ENCODE measurements at regions not wholly inside any gene's neighbourhood (a gene's known extent, or its start where the extent isn't known, plus 50 kb on each side); places are given as distances from the start of the nearest gene placed in this dataset.
"Not testable (repeated sequence)": the region's sequence is repeated elsewhere in the genome, so short reads cannot be mapped to it uniquely, and the experiment has no call there.

DNA sequence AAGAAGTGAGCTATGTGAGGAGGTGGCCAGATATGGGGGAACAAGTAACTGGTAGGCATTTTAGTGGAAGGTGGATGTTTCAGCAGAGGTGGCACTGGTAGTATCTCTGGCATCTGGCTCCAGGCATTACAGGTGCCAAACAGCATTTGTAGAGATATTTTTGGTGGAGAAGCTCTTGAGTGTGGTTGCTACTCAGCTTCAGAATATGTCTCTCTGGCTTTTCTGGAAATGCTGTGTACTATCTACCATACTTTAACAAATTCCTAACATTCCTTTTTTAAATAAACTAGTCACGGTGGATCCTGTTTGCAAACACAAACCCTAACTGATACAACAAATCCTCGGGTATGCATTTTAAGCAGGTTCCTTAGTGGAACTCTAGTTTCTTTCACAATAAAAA is 128.0 kb downstream of the BARX2 start:
- DNase-seq, result no peak

DNA sequence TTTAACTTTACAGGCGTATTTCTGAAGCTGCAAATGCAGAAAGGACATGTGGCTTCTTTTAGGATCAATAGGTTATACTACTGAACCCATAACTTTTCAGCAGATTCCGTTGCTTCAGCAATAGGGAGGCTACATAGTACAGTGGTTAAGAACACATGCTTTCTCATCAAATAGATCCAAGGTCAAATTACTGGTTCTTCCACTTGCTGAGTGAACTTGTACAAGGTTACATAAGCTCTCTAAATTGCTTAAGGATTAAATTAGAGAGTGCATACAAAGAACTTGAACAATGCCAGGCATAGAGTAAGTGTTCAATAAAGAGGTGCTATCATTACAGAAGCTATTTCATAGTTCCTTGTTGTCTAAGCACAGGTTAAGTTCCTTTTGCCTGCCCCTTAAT is 129.6 kb downstream of the BARX2 start:
- no peak for DNase-seq

DNA sequence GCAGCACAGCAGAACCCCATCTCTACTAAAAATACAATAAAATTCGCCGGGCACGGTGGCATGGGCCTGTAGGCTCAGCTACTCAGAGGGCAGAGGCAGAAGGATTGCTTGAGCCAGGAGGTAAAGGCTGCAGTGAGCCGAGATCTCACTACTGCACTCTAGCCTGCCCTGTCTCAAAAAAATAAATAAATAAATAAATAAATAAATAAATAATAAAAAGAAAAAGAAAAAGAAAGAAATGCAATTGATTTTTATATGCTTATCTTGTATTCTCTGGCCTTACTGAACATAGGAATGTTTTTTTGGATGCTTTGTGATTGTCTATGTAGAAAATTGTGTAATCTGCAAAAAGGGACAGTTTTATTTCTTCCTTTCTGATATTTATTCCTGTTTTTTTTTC is 132.5 kb downstream of the BARX2 start:
- DNase-seq, result no peak

DNA sequence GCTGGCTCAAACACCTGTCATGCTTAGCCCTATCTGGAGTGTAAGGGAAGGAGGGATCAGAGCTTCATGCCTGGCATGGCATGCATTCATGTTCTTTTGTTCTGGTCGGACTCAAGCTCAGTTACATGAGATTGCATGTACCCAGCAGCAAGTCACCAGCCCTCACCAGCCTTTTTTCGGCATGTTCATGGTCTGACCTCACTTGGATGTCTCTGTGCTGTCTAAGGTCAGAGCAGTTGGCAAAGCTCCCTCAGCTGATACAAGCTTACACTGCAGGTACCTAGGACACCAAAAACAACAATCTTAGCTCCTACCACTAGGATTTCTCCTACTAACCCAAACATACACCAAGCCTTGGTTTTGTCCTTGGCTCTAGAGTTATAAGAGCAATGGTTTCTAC is 152.6 kb downstream of the BARX2 start:
- no peak for DNase-seq

DNA sequence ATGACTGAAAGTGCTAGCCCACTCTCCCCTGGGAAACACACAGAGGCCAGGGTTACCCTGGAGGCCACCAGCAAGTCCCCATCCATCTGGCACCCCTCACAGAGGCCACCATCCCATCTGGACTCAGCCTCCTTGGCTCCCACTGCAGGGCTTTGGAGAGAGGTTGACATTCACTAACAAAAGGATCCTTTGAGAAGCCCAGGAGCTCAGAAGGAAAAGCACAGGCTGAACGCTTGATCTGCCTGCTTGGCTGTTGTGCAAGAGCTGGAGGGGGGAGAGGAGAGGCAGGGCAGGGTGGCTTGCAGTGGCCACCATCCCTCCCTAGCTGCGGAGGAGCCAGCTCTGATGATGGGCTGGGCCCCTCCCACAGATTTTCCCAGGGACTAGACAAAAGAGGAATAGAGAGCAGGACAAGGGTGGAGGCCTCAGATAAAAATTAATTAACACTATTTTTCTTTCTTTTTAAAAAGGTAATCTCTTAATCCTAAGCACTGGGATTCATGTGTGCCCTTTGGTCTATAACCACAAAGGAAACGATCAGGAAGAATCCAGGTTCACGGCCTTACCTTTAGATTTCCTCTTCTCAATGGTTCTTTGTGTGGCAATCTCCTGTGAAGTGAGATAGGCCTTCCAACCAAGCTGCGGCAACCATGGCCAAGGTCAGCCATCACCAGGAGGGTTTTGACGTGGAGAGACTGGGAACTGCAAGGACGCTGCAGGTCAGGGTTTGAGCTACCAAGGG is 154.7 kb downstream of the BARX2 start:
- no peak for DNase-seq

DNA sequence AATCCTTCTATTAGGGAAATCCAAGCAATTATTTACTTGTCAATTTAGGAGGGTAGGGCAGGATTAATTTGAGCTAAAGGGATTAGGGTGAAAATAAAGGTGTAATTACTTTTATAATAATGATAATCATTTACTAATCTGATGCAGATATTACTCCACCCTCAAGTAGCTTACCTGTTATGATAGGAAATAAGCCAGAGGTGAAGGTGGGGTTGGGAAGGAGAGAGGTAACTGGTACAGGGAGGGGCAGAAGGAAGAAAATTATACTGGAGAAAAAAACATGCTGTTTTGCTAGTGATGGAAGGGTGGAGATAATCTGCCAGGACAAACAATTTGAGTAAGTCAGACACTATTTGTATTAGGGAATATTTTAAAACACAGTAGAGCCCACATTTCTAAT is 157.7 kb downstream of the BARX2 start:
- no peak for DNase-seq

DNA sequence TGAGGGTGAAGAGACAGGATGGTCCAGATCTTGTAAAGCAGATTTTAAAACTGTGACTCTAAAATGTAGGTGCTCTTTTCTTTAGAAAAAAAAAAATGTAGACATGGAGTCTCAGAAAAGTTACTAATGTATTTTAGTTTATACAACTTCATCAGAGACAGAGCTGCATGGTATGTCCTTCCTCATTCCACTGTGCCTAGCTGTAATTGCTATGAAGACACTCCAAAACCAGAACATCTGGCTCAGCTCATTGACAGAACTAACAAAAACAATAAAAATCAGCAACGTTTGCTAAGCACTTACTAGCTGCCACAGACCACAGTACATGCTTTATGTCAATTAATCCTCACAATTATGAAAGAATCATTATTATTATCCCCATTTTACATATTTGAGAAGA is 160.7 kb downstream of the BARX2 start:
- no peak for DNase-seq

DNA sequence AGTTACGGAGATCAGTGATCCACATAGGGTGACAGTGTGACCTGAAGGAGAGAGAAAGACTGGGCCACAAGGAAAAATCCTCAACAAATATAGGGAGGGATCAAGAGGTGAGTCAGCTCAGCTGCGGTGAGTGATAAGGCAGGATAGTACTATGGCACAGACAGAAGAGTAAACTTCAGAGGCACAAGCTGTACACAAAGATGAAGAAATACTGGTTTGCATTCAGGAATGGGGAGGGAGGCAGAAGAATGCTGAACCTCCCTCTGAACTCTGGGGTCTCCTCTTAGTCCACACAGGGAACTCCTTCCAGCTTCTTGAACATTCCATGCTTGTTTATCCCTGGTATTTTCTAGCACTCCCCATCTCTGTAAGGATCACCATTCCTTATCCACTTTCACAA is 162.7 kb downstream of the BARX2 start:
- DNase-seq, result no peak

DNA sequence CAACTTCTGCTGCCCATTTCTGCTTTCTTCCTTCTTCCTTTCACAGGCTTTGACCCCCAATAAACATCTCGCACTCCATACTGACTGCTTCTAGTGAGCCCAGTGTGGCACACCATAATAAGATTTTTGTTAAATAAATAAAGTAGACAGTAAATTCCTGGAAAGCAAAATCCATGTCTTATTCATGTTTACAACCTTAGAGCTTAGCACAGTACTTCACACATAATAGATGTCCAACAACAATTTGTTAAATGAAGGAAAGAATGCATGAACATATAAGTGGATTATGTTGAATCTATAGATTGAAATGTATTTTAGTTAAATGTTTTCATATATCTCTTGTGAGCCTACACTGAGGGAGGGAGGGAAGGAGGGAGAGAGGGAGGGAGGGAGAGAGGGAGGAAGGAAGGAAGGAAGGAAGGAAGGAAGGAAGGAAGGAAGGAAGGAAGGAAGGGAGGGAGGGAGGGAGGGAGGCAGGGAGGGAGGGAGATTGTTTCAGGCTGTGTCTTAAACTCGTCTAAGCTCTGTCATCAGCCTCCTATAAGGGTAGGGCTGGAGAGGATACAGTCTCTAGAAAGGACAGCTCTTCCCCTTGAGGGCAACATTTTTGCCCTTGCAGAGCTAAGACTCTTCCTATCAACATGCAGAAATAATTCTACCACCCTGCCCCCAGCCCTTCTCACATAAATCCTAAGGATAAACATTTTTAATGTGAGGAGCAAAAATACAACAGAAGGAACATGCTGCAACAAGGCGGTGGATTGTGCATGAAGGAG is 168.1 kb downstream of the BARX2 start:
- no peak for DNase-seq

DNA sequence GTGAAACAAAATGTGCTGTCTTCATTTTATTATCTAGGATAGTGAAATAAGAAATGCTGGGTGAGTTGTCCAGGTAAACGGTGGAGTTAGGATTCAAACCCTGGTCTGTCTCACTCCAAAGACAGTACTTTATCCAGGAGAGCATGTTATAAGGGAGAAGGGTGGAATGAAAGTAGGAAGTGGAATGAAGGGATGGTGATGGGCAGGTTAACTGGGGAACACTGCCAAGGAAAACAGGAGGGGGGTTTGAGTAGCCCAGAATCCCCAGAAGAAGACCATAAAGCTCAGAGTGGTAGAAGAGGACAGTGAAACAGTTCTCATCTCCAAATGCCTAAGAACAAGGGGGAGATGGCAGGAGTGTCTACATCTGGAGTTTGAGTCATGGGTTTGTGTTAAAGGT is 169.0 kb downstream of the BARX2 start:
- DNase-seq, result no peak

DNA sequence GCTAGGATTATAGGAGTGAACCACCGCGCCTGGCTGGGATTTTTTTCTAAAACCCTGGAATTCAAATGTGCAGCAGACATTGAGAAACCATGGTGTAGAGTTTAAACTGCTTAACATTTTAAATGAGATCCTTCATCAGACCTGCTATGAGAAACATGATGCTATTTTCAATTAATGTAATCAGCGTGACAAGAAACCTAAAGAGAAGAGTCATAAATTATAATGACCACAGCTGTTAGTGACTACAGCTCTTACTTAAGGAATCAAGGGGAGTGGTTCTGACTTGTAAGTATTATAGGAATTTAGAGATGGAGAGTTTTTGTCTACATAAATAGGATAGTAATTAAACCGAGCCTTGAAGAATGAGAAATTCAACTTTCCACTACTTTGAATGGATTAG is 170.6 kb downstream of the BARX2 start:
- DNase-seq, result no peak

DNA sequence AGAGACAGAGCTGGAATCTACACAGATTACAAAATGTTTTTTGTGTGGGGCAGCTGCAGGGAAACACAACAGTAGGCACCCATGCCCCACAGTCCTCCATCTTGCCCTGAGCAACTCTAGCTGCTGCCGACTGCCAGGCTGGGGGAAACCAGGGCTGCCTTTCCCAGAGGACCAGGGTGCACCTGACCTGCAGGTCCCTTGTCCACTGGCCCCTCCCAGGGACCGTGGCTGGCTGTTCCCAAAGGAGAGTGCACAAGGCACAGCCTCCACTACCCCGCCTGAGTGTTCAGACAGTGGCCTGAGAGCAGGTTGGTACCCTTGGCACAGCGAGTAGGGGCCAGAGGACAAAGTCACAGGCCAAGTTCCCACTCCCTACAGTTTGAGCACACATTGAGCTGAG is 181.8 kb downstream of the BARX2 start:
- DNase-seq, result no peak

DNA sequence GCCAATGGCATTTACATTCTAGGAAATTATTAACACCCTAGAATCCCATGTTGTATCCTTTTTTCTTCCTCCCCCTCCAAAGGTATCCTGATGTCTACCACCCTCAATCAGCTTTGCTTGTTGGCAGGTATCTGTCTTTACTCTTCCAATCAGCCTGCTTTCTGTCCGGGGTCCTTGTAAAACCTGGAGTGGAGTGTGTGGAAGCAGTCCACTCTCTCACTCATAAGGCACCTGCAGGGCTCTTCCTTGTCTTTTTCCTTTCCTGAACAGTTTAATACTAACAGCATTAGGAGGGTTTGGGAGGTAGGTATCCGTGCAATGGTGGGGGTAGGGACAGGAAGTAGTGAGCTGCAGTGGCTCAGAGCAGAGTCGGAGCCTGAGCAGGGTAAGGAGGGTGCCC is 193.4 kb downstream of the BARX2 start:
- DNase-seq, result no peak

DNA sequence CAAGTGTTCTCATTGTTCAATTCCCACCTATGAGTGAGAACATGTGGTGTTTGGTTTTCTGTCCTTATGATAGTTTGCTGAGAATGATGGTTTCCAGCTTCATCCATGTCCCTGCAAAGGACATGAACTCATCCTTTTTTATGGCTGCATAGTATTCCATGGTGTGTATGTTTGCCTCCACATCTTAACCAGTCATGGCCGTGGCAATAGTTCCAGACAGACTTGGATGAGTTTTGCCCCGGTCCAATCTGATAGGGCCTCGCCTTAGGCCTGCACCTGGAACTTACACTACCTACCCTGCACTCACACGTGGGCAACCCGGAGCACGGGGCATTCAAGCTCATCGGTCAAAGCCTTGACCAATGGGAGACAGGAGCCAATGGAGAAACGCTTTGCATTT is 197.0 kb downstream of the BARX2 start:
- not testable (repeated sequence) for DNase-seq

DNA sequence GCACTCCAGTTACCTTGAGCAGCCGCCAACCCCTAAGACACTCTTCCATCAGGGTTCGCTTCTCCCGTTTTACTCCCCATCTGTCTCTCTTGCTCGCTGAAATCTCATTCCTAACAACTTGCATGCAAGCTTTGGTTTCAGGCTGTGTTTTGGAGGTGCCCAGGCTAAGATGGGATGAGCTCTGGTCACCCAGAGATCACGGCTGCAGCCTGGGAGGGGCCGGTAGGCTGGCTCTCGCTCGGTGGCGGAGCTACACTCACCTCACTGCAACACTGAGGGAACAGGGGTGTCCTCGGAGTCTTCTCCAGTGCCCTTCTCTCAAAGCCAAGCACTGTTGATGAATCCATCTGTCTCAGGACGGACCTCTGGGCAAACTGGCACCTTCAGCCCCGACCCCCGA is 197.5 kb downstream of the BARX2 start:
- DNase-seq, result no peak

DNA sequence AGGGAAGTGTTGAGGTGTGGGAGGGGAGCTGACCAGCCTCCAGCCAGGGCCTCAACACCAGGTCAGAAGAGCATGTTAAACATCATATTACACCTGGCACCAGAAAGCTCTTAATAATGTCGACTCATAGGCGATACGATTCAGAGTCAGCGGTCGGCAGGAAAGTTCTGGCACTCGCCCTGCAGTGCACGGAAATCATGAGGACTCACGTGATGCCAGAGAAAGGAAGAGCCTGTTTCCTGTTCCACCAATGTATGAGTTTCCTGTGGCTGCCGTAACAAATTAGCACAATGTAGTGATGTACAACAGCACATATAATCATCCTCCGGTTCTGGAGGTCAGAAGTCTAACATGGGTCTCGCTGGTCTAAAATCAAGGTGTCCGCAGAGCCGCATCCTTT is 198.8 kb downstream of the BARX2 start:
- no peak for DNase-seq

DNA sequence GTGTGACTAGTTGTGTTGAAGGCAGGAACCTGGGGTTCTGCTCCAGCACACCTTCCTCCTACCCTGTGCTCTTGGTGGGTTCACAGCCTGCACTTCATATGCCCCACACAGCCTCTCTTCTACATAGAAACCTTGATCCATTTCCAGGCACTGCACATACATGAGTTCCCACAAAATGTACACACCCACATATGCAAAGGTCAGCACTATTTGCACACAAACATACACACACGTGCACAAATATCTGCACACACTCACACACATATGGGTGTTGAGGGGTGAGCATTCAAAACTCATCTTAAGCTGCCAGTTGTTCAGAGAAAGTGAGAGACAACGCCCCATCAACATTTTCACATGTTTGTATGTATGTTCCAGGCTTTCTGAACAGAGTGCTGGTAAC is 201.0 kb downstream of the BARX2 start:
- DNase-seq, result no peak

DNA sequence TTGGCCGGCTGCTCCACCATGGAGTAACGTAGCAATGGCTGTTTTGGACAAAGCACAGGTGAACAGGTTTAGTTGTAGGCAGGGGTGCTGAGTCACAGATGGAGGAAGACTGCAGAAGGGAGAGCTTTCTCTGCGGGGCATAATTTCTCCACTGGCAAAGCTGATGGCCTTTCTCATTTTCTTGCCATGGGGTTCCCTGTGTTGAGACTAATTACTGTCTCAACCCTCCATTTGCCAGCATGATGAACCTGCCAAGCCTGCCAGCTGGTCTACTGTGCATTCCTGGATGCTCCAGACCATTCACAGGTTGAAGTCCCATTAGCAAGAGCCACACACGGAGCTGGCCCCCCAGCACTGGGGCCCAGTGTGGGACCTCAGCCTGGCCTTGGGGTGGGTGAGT is 202.4 kb downstream of the BARX2 start:
- DNase-seq, result no peak

DNA sequence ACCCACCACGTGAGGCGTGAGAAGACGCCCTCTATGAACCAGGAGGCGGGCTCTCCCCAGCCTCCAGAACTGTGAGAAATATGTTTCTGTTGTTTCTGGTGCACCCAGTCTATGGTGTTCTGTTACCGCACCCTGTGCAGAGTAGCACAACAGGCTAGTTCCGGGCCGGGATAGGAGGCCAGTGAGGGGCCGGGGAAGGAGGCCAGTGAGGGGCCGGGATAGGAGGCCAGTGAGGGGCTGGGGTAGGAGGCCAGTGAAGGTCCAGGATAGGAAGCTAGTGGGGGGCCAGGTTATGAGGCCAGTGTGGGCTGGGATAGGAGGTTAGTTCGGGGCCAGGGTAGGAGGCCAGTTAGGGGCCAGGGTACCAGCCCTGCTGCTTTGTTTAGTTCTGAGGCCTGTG is 204.6 kb downstream of the BARX2 start:
- DNase-seq, result no peak

DNA sequence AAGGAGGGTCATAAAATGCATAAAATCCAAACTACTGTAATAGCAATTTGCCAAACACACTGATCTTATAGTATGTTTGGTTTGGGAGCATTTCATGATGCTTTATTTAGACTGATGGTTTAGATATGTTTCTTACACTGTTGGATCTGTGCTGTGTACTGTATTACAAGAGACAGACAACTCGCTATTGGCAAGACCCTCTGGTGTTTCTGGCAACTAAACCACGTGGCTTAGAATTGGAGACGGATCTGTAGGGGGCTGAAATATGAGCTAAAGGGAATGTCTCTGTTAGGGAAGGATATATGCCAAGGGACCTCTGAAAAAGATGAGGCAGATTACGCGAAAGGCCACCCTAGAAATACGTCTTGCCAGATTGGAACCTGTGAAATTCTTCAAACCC is 208.7 kb downstream of the BARX2 start:
- DNase-seq, result no peak

DNA sequence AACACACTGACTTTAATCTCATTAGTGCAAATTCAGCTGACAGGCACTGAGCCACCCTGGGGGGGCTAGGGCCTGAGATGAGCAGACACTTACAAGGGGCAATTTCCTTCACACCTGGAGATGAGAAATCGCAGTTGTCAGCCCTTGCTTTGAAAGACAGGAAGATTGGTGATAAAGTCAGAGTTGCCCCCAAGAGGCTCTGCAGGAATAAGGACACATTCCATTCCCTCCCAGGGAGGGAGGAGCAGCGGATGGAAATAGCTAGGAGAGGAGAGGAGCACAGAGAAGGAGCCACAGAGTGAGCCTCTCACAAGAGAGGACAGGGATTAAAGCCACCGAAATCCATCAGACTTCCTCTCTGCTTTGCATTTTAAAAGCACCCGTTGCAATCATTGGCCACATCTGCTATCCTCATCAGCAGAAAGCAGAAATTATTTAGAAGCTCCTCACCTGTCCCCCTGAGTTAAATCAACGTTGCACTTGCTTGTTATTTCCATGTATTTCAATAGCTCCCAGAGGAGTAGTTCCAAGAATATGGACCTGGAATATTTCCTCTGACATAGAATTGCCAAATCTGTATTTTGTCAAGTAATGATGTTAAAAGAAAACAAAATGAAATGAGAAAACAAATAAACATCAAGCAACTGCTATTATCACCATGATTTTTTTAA is 213.7 kb downstream of the BARX2 start:
- DNase-seq, result no peak

DNA sequence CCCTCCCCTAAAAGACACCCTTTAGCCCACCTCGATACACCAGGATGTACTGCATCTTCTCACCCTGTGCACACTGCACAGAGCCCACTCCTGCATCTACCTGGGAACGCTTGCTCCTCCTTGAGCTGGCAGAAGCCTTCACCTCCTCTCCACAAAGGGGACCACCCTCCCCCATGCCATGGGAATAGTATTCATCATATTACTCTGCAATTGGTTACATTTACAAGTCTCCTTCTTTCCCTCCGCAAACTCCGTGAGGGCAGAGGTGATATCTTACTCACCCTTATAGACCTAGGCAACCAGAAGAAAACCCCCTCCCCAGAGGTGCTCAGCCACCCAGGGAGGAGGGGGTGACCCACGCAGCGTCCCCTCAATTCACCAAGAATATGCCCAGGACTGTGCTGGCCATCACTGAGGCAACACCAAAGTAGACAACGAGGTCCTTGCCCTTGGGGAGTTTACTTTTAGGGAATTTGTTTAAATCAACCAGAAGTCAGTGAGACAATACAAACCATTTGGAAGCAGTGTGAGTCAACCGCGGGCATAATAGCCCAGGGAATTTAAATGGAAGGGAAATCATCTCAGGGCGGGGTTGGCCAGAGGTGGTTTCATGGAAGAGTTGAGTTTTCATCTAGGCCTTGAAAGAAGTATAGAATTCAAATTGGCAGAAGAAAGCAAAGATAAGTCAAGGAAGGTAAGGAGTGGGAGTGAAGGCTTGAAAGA is 214.5 kb downstream of the BARX2 start:
- no peak for DNase-seq

DNA sequence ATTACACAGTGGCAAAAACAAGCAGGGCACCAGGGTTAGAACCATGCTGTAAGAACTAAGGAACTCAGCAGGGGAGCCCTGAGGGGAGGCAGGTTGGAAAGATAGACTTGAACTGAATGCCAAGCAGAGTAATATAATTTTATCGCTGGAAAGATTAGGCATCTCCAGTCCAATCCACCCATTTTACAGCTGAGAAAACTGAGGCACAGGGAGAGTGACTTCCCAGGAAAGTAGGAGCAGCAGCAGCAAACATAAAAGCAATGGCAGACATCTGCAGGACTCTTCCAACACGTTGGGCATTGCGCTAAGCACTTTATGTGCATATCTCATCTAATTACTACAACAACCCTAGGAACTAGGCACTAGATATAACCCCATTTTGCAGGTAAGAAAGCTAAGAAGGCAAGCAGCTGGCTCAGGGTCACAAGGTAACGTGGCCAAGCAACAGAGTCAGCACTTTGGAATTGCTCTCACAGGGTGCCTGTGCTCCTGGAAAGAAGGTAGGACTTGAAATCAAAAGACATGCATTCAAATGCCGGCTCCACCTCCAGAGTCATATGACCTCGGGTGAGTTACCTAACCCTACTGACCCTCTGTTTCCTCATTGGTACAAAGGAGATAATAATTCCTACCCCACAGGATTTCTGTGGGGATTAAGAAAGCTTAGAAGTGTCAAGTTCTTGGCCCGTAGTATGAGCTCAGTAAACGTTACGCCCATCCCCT is 215.3 kb downstream of the BARX2 start:
- DNase-seq, result no peak

Data from fibroblast of skin of right biceps (primary cell).